ENCODE measurements at regions not wholly inside any gene's neighbourhood (a gene's known extent, or its start where the extent isn't known, plus 50 kb on each side); places are given as distances from the start of the nearest gene placed in this dataset.

- TF ChIP-seq RAD21 (conservative IDR thresholded peaks at IDR 0.05 in 1 of 2, IDR thresholded peaks at IDR 0.05 in 1 of 2): no peak
- TF ChIP-seq PBX3 (IDR thresholded peaks at IDR 0.05): no peak
- no peak for TF ChIP-seq EP300 (IDR thresholded peaks at IDR 0.05)
- TF ChIP-seq RFX5 (IDR thresholded peaks at IDR 0.05): no peak
- no peak for TF ChIP-seq CTCF (IDR thresholded peaks at IDR 0.05)
- TF ChIP-seq USF2 (IDR thresholded peaks at IDR 0.05): no peak
- no peak for TF ChIP-seq POLR2A (IDR thresholded peaks at IDR 0.05; ENCODE audit: low read length)
- TF ChIP-seq HOXA7 (CRISPR knock-in tag; IDR thresholded peaks at IDR 0.05): no peak
- no peak for TF ChIP-seq MAX (IDR thresholded peaks at IDR 0.05)
- TF ChIP-seq TP53 (CRISPR knock-in tag; IDR thresholded peaks at IDR 0.05): no peak
- TF ChIP-seq HEYL (CRISPR knock-in tag; IDR thresholded peaks at IDR 0.05): no peak
- no peak for TF ChIP-seq CEBPB (IDR thresholded peaks at IDR 0.05)
- no peak for TF ChIP-seq EHMT2 (IDR thresholded peaks at IDR 0.05; ENCODE audit: low read depth)
- TF ChIP-seq ELK1 (IDR thresholded peaks at IDR 0.05; ENCODE audit: low read depth, low read length): no peak
These were observed 162.2 kb downstream of the INSIG2 start for GRCh38 chr2:118250463-118250862.
